ENCODE measurements at regions not wholly inside any gene's neighbourhood (a gene's known extent, or its start where the extent isn't known, plus 50 kb on each side); places are given as distances from the start of the nearest gene placed in this dataset.

- H3K27ac ChIP-seq: no peak overlapping the region
- no peak overlapping the region for H3K4me3 ChIP-seq
- 43 to 59% methylated on average over 1 of the region's 1 CpG for WGBS, 2 donors
- H3K36me3 ChIP-seq: no peaks in the 10 kb centered on the region
- H3K9me3 ChIP-seq: no peaks in the 10 kb centered on the region
- H3K27me3 ChIP-seq: no peaks in the 10 kb centered on the region
- ATAC-seq (ENCODE audit: low FRiP score in 2 of 2) (no peak), DNase-seq (no peak)
- no peaks in the 10 kb centered on the region for H3K4me1 ChIP-seq
- no peak for TF ChIP-seq POLR2A (IDR thresholded peaks at IDR 0.05)
These were observed 382.9 kb downstream of the OLFM4 start for GRCh38 chr13:53411463-53411862.

- Histone ChIP-seq H3K27me3 (no peaks in the 10 kb centered on the region), H3K27ac (no peak overlapping the region), H3K4me1 (no peaks in the 10 kb centered on the region), H3K9me3 (no peaks in the 10 kb centered on the region), H3K4me3 (no peak overlapping the region), H3K36me3 (no peaks in the 10 kb centered on the region)
- 83 to 88% methylated on average over 2 of the region's 2 CpGs for WGBS, 2 donors
- ATAC-seq (ENCODE audit: low FRiP score in 2 of 2) (no peak), DNase-seq (no peak)
- no peak for TF ChIP-seq EP300 (IDR thresholded peaks at IDR 0.05)
These were observed 386.5 kb downstream of the OLFM4 start for GRCh38 chr13:53415135-53415534.

DNA sequence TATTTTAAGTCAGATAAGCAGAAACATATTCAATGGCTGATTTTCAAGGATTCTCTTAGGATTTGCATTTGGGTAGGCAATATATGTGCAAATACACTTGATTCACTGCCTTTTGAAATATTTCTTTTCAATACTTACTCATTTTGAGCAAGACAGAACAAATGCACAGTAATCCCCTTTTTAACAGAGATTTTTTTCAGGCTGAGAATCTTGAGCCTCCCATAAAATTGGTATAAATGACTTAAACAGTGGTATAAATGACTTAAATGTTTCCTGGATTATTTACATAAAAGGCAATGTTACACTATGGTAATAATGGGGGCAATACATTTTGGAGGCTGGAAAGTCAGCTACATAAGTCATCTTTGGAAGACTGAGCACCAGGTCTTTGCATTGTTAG lies 389.0 kb downstream of the OLFM4 start:
- H3K4me3 ChIP-seq: no peak overlapping the region
- no peaks in the 10 kb centered on the region for H3K27me3 ChIP-seq
- H3K36me3 ChIP-seq: no peaks in the 10 kb centered on the region
- no peaks in the 10 kb centered on the region for H3K4me1 ChIP-seq
- ATAC-seq (ENCODE audit: low FRiP score in 2 of 2) (no peak), DNase-seq (no peak)
- H3K9me3 ChIP-seq: no peaks in the 10 kb centered on the region
- no peak overlapping the region for H3K27ac ChIP-seq
- TF ChIP-seq POLR2AphosphoS5 (IDR thresholded peaks at IDR 0.05) (no peak), POLR2A (IDR thresholded peaks at IDR 0.05) (no peak), EP300 (IDR thresholded peaks at IDR 0.05) (no peak)
- TF ChIP-seq, protein P1, sequence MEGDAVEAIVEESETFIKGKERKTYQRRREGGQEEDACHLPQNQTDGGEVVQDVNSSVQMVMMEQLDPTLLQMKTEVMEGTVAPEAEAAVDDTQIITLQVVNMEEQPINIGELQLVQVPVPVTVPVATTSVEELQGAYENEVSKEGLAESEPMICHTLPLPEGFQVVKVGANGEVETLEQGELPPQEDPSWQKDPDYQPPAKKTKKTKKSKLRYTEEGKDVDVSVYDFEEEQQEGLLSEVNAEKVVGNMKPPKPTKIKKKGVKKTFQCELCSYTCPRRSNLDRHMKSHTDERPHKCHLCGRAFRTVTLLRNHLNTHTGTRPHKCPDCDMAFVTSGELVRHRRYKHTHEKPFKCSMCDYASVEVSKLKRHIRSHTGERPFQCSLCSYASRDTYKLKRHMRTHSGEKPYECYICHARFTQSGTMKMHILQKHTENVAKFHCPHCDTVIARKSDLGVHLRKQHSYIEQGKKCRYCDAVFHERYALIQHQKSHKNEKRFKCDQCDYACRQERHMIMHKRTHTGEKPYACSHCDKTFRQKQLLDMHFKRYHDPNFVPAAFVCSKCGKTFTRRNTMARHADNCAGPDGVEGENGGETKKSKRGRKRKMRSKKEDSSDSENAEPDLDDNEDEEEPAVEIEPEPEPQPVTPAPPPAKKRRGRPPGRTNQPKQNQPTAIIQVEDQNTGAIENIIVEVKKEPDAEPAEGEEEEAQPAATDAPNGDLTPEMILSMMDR (IDR thresholded peaks at IDR 0.05): no peak

GRCh38 chr13:53422415-53422814 lies 393.8 kb downstream of the OLFM4 start:
- Histone ChIP-seq H3K9me3 (no peaks in the 10 kb centered on the region), H3K36me3 (no peaks in the 10 kb centered on the region), H3K27me3 (no peaks in the 10 kb centered on the region), H3K27ac (no peak overlapping the region), H3K4me3 (no peak overlapping the region), H3K4me1 (no peaks in the 10 kb centered on the region)
- 84% methylated on average over 1 of the region's 1 CpG for WGBS, 2 donors
- ATAC-seq (ENCODE audit: low FRiP score in 2 of 2): no peak
- TF ChIP-seq, protein P1 (IDR thresholded peaks at IDR 0.05): no peak
- TF ChIP-seq POLR2A (IDR thresholded peaks at IDR 0.05) (no peak), POLR2AphosphoS5 (IDR thresholded peaks at IDR 0.05) (no peak), EP300 (IDR thresholded peaks at IDR 0.05) (no peak)
- DNase-seq: no peak

- H3K4me1 ChIP-seq: no peaks in the 10 kb centered on the region
- TF ChIP-seq EP300 (IDR thresholded peaks at IDR 0.05) (no peak), POLR2A (IDR thresholded peaks at IDR 0.05) (no peak), POLR2AphosphoS5 (IDR thresholded peaks at IDR 0.05) (no peak)
- TF ChIP-seq, protein P1 (IDR thresholded peaks at IDR 0.05): no peak
- ATAC-seq (ENCODE audit: low FRiP score in 2 of 2) (no peak), DNase-seq (no peak)
- 25 to 27% methylated on average over 3 of the region's 3 CpGs for WGBS, 2 donors
- no peaks in the 10 kb centered on the region for H3K27me3 ChIP-seq
- H3K27ac ChIP-seq: no peak overlapping the region
- H3K9me3 ChIP-seq: no peaks in the 10 kb centered on the region
- H3K36me3 ChIP-seq: no peaks in the 10 kb centered on the region
- H3K4me3 ChIP-seq: no peak overlapping the region
These were observed 407.8 kb downstream of the OLFM4 start for GRCh38 chr13:53436396-53436795.

DNA sequence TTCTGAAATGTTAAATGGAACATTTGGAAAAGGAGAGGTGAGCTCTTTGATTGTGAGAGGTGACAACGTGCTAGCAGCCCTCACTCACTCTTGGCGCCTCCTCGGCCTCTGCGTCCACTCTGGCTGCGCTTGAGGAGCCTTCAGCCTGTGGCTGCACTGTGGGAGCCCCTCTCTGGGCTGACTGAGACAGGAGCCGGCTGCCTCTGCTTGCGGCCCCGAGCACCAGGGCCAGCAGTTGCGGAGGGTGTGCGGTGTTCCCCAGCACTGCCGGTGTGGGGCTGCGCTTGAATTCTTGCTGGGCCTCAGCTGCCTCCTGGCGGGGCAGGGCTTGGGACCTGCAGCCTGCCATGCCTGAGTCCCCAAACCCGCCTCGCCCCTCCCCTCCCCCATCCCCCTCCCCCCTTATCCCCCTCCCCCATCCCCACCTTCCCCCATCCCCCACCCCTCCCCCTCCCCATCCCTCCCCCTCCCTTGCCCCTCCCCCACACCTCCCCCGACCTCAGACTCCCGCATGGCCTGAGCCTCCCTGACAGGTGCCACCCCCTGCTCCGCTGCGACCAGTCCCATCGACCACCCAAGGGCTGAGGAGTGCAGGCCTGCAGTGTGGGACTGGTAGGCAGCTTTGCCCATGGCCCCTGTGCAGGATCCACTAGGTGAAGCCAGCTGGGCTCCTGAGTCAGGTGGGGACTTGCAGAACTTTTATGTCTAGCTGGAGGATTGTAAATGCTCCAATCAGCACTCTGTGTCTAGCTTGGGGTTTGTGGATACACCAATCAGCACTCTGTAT lies 411.0 kb downstream of the OLFM4 start:
- 93 to 96% methylated on average over 13 to 17 of the region's 20 CpGs for WGBS, 2 donors
- no peak for ATAC-seq (ENCODE audit: low FRiP score in 2 of 2)

More for the DNA sequence above, 411.0 kb downstream of the OLFM4 start:
- Histone ChIP-seq H3K27me3 (no peaks in the 10 kb centered on the region), H3K27ac (no peak overlapping the region), H3K4me1 (no peaks in the 10 kb centered on the region), H3K4me3 (no peak overlapping the region), H3K9me3 (no peaks in the 10 kb centered on the region), H3K36me3 (no peaks in the 10 kb centered on the region)
- peak in 1 of 2 donors; percentile 58 for DNase-seq
- TF ChIP-seq, protein P1 (IDR thresholded peaks at IDR 0.05): no peak
- TF ChIP-seq POLR2A (IDR thresholded peaks at IDR 0.05) (no peak), EP300 (IDR thresholded peaks at IDR 0.05) (no peak)

Measured in upper lobe of left lung (tissue), 6 donors.